HG03060 (cell line): ENCODE measurements at regions not wholly inside any gene's neighbourhood (a gene's known extent, or its start where the extent isn't known, plus 50 kb on each side); places are given as distances from the start of the nearest gene placed in this dataset.
"Not testable (repeated sequence)": the region's sequence is repeated elsewhere in the genome, so short reads cannot be mapped to it uniquely, and the experiment has no call there.

Experiments
- ATAC-seq: cut with Tn5 transposase; IDR thresholded peaks from one replicate; pipeline ENCODE4 v1.9.1; 2021; ENCODE audit warnings: low read depth, moderate number of reproducible peaks; ENCODE audit not compliant: unreplicated experiment

DNA sequence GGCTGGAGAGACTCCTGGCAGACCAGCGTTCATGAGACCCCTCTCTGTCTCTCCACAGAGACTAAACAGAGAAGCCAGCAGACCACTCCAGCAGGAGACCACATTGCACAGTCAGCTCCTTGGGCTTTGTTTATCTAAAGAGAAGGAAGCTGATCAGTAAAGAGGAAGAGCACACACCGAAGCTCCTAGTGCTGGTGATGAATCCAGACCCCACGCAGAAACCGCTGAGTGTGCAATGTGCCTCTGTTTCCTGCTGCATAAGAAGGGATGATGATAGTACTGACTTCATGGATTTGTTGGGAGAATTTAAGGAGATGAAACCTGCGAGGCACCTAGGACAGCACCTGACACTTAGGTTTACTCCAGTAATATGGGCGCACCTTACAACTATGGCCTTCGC lies 544.1 kb upstream of the ID2 start:
- ATAC-seq = no peak

DNA sequence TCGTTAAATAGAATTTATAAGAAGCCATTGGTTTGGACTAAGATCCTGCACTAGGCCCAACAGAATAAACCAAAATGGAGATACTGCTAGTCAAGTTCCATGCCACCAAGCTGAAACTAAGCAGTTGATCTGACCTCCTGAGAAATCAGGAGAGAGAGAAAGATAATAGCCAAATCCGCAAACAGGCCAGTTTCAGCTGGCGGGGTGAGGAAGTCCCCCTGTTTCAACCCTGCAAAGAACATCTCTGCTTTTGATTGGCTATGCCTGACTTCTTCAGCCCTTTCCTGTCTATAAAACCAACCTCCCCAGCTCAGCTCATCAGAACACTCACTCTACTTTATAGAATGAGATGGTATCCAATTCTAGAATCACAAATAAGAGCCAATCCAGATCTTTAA lies 543.3 kb upstream of the ID2 start:
- ATAC-seq = no peak

DNA sequence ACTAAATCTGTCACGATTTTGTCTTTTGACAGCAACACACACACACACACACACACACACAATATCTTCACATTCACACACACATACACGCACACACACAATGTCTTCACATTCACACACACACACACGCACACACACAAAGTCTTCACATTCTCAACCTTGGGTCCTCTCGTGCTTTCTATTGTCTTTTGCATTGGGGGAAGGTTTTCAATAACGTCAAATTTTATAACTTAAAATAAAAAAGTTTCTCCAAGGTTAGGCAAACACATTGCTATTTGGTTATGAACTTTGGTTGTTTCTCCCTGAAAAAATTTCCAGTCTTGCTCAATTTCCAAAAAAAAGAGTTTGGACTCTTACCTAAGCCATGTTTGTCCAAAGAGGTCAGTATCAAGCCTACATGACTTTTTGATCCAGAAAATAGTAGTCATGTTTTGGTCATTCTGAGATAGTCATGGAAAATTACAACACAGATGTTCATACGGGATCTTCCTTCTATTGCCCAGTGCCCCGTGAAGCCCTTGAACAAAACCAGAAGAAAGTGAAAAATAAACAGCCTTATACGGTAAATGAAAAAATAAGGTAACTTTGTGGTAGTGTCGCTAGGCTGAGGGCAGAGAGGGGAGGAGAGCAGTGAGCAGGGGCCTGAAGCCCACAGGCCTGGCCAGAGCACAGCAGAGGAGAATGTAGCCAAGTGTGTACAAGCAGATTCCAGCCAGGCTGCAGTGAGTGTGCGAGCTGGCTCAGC lies 542.8 kb upstream of the ID2 start:
- ATAC-seq = no peak

DNA sequence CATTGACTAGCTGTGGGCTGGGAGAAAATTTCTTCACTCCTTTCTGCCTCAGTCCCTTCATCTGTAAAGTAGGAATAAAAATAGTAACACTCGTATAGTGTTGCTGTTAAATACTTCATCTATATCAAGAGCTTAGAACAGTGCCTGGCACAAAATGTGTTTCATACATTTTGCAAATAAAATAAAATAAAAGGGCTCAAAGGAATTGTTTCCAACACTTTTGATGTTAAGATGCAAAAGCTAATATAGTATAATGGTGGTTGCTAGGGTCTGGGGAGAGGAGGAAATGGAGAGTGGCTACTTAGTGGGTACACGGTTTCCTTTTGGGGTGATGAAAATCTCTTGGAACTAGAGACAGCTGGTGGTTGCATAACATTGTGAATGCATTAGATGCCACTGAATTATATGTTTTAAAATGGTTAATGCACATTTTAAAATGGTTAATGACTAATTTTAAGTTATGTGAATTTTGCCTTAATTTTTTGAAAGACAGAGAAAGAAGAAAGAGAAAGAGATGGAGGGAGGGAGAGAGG lies 542.1 kb upstream of the ID2 start:
- no peak for ATAC-seq

DNA sequence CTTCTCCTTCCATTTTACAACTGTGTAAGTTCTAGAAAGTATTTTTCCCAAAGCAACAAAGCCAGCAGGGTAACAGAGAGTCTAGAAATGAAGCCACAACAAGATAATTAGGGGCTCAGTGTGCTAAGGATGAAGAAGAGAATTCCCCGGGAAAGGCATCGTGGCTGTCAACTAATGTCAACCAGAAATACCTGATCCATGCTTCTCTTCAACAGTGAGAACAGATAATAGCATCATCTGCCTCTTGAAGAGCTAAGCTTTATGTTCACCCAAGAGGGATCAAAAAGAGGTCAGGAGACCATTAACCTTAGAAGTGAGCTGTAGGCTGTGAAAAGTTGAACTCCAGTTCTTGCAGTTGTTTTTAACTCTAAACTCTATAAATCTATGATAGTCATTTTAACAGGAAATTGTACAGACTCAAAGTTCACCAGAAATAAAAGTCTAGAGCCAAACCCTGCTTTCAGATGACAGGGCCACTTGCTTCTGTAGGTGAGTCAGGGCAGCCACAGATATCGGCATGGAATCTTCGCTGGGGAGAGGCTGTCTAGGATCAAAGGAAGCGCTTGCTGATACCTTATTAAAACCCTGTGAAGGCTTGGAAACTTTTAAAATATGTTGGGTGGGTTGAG lies 540.7 kb upstream of the ID2 start:
- ATAC-seq = no peak

DNA sequence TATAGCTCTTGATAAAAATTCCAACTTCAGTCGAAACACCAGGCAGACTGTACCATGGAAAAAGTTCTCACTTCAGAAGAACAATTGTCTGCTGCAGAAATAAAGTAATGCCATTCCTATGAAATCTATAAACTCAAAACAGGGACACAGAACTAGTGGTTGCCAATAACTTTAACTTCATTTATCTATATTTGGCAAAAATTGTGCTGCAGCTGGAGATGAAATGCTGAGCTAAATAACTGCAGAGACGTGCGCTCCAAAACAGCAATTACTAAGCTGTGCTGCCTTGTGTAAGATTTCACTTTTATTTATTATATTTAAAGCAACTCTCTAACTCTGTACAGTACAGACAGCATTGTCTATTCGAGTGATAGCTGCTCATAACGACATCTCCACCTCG lies 540.1 kb upstream of the ID2 start:
- no peak for ATAC-seq

DNA sequence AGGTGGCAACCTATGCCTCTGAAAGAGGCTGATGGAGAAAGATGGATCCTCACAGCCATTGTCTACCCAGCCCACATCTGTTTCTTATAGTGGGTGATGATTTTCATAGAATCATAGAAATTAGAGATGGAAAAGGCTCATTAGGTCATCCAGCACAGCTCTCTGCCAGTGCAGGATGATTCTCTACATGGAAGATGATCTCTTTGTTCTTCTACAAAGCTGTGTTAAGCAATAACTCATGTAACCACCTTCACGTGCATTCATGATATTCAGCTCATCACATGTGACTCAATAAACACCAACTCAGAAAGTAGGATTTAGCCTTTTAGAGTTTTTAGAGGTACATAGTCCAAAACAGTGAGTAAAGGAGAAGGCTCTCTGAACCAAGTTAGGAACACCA lies 539.4 kb upstream of the ID2 start:
- ATAC-seq = no peak

DNA sequence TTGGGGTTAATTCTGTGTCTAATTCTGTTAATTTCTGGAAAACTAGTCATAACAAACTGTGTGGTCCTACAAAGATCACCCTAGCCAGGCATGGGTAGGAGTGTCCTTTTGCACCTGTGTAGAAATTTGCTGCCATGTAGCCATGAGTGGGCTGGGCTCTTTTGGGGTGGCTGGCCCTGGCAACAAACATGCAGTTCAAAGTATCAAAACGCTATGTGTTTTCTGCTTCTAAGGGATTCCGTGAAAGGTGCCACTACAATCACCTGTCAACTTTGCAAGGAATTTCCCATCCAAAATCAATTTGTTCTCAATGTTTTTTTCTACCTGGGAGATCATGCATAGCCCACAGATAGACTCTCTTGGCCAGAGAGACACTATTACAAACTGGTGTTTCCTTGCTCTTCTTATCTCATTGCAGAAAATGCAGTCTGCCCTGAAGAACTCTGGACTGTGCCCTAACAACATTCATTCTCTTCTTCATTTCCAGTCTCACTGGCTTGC lies 537.7 kb upstream of the ID2 start:
- ATAC-seq = no peak

DNA sequence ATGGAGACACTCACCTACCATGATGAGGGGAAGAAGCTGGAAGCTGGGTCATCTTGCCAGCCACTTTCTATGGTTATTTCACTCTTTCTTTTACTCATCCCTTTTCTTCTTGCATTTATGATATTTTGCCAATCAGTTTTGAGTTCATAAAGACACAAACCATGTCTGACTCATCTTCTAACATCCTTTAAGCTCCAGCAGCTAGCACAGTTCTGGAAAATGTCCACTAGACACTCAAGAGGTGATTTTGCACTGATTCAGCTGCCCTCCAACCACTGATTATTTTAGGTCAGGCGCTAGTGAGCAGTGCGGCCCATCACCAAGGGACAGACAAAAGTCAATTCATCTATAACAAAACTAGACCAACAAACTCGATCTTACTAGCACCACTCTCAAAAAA lies 537.1 kb upstream of the ID2 start:
- ATAC-seq = no peak

DNA sequence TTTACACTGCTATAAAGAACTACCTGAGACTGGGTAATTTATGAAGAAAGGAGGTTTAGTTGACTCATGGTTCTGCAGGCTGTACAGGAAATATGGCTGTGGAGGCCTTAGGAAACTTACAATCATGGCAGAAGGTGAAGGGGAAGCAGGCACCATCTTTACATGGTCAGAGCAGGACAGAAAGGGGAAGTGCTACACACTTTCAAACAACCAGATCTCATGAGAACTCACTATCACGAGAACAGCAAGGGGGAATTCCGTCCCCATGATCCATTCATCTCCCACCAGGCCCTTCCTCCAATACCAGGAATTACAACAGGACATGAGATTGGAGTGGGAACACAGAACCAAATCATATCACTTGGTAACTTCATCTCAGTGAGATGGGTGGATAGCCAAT lies 536.5 kb upstream of the ID2 start:
- ATAC-seq = not testable (repeated sequence)

DNA sequence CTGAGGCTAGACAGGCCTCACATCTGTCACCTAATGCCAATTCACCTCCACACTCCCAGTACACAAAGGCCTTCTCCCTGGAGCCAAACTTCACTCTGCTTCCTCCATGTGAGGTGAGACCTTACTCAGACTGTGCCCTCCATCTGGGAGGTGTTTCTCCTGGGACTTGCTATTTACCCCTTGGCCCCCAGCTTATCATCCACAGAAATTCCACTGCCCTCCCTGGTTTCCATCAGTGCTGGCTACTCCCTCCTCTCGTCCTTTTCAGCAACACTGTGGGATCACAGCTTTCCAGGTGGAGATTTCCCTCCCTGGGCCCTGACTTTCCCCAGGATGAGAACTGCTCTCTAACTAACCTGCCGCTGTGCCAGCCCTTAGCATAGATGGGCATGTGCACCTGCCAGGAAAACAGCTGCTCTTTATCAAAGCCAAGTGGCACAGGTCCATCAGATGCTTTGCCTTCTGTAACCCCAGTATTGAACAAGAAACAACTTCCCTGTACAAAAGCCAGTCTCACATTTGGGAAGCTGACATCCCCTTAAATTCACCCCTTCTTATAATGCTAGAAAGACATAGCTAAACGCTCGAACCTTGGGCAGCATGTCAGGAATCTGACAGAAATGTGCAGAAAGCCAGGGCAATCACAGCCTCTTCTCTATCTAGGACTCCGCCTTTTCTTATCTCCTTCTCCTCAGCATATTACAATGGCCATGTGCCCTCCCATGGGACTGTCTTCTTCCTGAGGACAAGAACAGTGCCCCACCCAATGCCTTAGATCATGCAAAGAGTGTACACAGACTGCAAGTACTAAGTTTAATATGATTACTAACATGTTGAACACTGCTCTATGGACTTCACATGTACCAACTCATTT lies 535.5 kb upstream of the ID2 start:
- no peak for ATAC-seq

DNA sequence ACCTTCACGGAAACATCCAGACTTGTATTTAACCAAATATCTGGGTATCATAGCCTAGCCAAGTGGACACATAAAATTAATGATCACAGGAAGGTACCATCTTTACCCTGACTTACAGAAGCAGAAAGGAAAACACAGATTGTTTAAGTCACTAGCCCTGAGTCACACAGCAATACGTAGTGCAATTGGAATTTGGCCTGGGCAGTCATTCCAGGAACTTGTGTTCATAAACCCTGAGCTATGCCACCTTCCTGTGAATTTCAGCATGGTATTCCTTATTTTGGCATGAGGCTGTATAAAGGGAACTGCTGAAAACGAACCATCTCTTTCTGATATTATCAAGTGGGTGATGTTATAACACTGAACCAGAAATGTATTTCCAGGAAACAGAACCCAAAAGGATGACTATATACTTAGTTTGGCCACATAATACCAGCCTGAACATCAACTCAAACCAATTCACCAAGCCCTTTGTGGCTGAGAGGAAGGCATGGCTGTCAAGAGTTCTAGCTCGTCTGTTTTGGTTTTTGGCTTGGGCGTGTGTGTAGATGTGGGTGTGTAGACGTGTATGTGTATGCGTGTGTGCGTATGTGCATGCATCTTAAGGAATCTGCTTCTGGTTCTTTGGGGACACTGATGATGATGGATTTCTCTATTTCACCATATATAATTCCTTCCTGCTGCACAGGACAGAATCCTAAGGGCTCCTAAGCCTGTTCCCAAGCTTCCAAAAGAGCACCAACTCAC lies 533.4 kb upstream of the ID2 start:
- no peak for ATAC-seq

DNA sequence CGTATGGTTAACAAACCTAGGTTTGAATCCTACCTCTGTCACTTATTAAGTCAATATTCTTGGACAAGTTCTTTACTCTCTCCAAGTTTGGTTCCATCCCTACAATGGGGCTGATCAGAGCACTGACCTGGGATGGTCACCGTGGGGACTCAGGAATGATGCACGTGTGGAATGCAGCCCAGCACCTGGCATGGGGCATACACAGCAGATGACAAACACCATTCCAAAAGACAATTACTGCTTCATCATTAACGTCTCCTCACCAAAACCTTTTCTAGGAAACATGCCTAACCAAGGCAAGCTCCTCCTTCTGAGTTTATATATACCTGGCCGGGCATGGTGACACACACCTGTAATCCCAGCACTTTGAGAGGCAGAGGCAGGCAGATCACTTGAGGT lies 532.9 kb upstream of the ID2 start:
- no peak for ATAC-seq

DNA sequence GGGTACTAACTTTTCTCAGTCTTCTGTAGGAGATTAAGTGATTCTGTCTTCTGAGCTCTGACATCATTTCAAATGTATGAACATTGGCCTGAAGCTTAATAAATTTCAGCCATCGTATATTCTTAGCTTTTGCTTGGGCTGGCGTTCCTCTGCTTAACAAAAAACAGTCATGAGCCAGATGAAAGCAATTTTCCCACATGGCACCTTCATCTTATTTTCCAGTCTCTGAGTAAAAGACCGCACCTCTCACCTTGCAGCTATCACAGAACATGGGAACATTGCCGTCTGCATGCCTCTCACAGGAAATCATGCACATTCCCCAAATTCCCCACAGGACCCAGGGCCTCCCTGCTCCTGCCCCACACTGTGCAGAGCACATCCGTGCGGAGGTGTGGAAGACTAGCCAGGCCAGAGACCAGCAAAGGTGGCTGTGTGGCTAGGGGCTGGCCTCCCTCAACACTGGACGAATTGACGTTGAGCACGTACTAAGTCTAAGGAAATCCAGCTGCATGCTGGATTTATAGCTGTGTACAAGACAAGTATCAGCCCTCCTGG lies 531.8 kb upstream of the ID2 start:
- no peak for ATAC-seq

DNA sequence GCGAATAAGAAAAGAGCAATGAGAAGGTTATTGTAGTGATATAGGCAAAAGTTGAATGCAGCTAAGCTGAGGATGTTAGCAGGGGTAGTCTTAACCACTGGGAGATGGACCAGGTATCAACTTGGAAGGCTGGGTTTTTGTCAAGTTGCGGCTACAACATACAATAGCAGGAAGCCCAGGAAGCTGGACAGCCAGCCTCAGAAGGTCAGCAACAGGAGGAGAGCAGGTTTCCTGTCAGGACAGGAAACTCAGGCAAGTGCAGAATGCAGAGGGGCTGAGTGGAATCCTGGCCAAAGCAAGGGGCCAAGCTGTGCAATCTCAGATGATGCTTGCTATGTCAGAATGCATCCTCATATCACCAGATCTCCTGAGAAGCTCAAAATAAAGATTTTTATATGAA lies 530.0 kb upstream of the ID2 start:
- no peak for ATAC-seq

DNA sequence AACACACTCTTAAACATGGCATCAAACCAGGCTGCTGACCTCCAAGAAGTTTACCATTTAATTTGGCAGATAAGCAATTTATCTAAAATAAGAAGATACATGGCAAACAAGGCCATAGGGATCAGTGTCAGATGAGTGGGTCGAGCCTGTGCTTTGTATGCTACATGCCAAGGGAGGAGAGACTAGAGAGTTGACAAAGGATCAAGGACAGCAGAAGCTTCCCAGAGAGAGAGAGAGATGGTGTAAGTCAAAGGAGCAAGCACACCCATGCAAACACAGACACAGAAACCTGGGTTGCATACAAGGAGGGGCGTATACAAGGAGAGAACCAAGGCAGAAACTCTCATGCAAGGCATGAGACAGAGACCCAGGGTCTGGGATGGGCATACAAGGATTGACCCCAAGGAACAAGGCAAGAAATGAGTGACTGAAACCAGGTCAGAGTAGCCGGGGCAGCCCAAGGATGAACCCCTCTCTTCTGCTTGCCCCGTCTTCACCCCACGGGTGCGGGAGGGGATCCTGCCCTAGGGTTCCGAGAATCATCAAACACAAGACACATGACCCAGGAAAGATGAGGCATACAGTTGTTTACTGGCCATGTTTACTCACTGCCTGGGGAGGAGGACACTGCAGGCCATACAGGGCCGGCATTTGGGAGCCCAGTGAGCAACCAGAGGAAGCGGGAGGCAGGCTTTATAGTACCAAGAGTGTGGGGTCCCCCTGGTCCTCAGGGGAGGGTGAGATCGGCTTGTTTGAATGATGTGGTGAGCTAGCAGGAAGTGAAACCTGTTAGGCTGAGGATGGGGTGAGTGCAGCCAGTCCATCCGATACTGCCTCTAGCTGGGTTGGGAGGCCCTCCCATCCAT lies 529.2 kb upstream of the ID2 start:
- peak; percentile 98 for ATAC-seq

DNA sequence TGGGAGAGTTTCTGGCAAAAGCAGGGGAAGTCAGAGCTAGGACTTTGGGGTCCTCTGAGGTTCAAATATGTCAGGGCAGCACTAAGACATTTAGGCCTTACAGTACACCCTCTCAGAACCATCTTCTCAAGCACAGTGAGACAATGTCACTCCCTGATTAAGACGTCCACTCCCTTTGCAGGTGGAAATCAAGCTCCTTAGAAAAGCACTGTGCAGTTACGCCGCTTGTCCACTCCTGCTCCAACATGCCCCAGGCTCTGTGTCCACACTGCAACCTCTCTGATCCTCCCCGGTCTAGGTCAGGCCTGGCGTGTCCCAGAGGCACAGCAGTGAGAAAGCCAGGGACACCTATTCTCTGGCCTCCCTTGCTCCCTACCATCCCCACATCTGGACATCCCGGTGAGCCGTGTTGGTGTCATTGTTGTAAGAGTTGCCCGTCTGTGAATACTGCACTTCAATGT lies 528.6 kb upstream of the ID2 start:
- ATAC-seq = no peak

DNA sequence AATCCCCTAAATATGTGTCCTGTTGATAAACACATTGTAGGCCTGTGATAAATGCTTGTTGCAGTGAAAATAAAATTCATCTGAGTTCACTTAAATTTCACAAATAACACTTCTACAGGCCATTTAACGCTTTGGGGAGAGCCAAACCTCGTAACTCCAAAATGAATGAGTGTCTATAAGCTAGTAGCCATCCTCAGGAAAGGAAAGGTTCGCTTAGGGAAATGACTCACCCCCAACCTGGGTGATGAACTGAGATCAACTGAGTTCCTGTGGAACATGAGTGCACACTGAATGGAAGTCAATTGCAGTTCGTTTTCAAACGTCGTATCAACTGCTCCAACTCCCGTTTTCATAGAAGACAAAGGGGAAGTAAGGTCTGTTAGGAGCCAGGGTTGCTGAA lies 527.6 kb upstream of the ID2 start:
- ATAC-seq = no peak

DNA sequence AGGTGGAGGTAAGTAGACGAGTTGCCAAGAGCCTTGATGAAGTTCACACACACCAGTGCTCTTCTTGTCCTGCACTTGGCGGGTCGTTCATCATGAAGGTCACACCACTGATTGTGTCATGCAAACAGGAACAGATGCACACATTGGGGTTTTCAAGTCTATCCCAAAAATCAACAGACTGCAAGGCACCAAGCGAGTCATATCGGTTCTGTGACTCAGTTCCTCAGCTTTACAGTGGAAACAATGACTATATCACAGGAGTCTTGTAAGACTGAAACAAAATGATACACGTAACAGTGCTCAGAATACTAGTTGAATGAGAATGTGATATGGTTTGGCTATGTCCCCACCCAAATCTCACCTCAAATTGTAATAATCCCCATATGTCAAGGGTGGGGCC lies 526.9 kb upstream of the ID2 start:
- ATAC-seq = no peak
